Caco-2 (cell line): ENCODE measurements at regions not wholly inside any gene's neighbourhood (a gene's known extent, or its start where the extent isn't known, plus 50 kb on each side); places are given as distances from the start of the nearest gene placed in this dataset.

Experiments used
- BruUV-seq: library from RNA; stranded (reverse); fragments of 400-500 nt; replicated peaks from 2 replicates; lab custom pipeline; 2021; lab: Mats Ljungman, UMichigan
- CTCF ChIA-PET: fragments of 300-600 bp; sonication (Branson Sonifier 250); formaldehyde crosslinking; loops from one replicate; lab custom pipeline; 2022; ENCODE audit warnings: antibody characterized with exemption; lab: Charles Lee
- POLR2A ChIA-PET: fragments of 300-600 bp; sonication (Branson Sonifier 250); formaldehyde crosslinking; loops from one replicate; lab custom pipeline; 2022; ENCODE audit warnings: antibody characterized with exemption; lab: Charles Lee
- DNase-seq, 2 experiments: peaks; one replicate each; pipeline versions ENCODE4 v3.0.0 to v3.0.0-alpha.2; 2020 to 2022
- H3K27me3 ChIP-seq: replicated peaks from 2 replicates; pipeline ENCODE4 v1.6.0; 2011; ENCODE audit warnings: low read length; ENCODE audit not compliant: control insufficient read depth, insufficient read depth
- H3K36me3 ChIP-seq: 2 replicates; pipeline ENCODE4 v1.5.1; 2011; ENCODE audit warnings: low read length; ENCODE audit not compliant: control insufficient read depth, insufficient read depth
- H3K4me1 ChIP-seq: fragments of 250-450 bp; sonication (Bioruptor Pico); 2 replicates; pipeline ENCODE4 v1.5.1; 2020; ENCODE audit warnings: mild to moderate bottlenecking
- H3K4me3 ChIP-seq: 2 replicates; pipeline ENCODE4 v1.5.1; 2011; ENCODE audit warnings: low read depth, mild to moderate bottlenecking, control low read depth, low read length
- H3K9me3 ChIP-seq: fragments of 250-450 bp; sonication (Bioruptor Pico); 2 replicates; pipeline ENCODE4 v1.5.1; 2020; ENCODE audit warnings: mild to moderate bottlenecking, moderate library complexity
- H3K27ac Mint-ChIP-seq: one replicate; pipeline ENCODE4 v1.8.0; 2022; ENCODE audit warnings: mixed read lengths; ENCODE audit not compliant: unreplicated experiment
- H3K27me3 Mint-ChIP-seq: one replicate; pipeline ENCODE4 v1.8.0; 2022; ENCODE audit warnings: mixed read lengths; ENCODE audit not compliant: insufficient read depth, unreplicated experiment
- H3K36me3 Mint-ChIP-seq: one replicate; pipeline ENCODE4 v1.8.0; 2022; ENCODE audit warnings: mild to moderate bottlenecking, mixed read lengths; ENCODE audit not compliant: insufficient read depth, unreplicated experiment
- H3K4me1 Mint-ChIP-seq: one replicate; pipeline ENCODE4 v1.8.0; 2022; ENCODE audit warnings: low read depth, mixed read lengths; ENCODE audit not compliant: unreplicated experiment
- H3K4me3 Mint-ChIP-seq: one replicate; pipeline ENCODE4 v1.8.0; 2022; ENCODE audit warnings: mild to moderate bottlenecking, moderate library complexity, mixed read lengths; ENCODE audit not compliant: unreplicated experiment
- H3K9me3 Mint-ChIP-seq: one replicate; pipeline ENCODE4 v1.8.0; 2022; ENCODE audit warnings: mixed read lengths; ENCODE audit not compliant: unreplicated experiment
- CTCF ChIP-seq, 2 experiments: fragments of 200-600 bp in 1 of 2; IDR thresholded peaks; 1 replicate in 1 of 2; 2 replicates in 1 of 2; pipeline versions ENCODE4 v1.5.1 to v1.8.0; 2011 to 2022; ENCODE audit warnings: antibody characterized with exemption in 1 of 2, control low read depth in 1 of 2, inconsistent platforms in 1 of 2, low read depth in 1 of 2, low read length in 1 of 2, mild to moderate bottlenecking in 1 of 2, moderate library complexity in 1 of 2; ENCODE audit not compliant: insufficient read depth in 1 of 2, severe bottlenecking in 1 of 2, unreplicated experiment in 1 of 2
- intact Hi-C: fragments of 100-400 bp; cut with micrococcal nuclease; formaldehyde crosslinking; loops from one replicate; pipeline ENCODE4 v1.10.0; 2022; ENCODE audit not compliant: unreplicated experiment

DNA sequence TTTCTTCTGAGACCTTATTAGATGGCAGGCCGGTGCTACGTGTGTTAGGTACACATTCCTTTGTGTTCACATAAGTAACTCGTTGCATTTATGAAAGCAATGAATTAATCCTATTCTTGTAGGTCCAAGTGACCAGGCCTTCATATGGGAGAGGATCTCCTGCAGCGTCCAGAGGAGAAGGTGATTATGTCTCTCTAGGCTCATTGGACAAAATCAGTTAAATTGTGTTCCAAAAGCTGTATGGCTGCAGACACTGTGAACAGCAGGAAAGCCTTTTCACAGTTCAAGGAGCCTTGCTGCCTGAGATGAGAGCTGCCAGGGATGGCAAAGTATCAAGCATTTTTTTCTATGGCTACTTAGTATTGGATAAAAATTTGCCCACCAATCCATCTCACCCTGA lies 433.1 kb upstream of the FZD8 start:
- H3K27me3 ChIP-seq: no peaks in the 10 kb centered on the region; the same call in 1 of the 2 replicates
- Mint-ChIP-seq H3K27me3 (peaks cover 13% of the 10 kb centered on the region), H3K4me3 (no peak overlapping the region), H3K36me3 (no peaks in the 10 kb centered on the region), H3K27ac (no peak overlapping the region), H3K4me1 (no peaks in the 10 kb centered on the region), H3K9me3 (peaks cover 2% of the 10 kb centered on the region)
- H3K4me3 ChIP-seq: no peak overlapping the region
- CTCF ChIA-PET: no interaction called here
- TF ChIP-seq CTCF (IDR thresholded peaks at IDR 0.05; ENCODE audit: insufficient read depth in 1 of 2, low read depth in 1 of 2, low read length in 1 of 2, severe bottlenecking in 1 of 2, unreplicated experiment in 1 of 2): no peak
- no peaks in the 10 kb centered on the region for H3K9me3 ChIP-seq
- no peaks in the 10 kb centered on the region for H3K36me3 ChIP-seq
- H3K4me1 ChIP-seq: no peaks in the 10 kb centered on the region
- intact Hi-C loops: no loop called here
- no TSS peak for BruUV-seq
- POLR2A ChIA-PET: no interaction called here
- DNase-seq: no peak

GRCh38 chr10:36073796-36074345 lies 431.8 kb upstream of the FZD8 start:
- TF ChIP-seq CTCF (IDR thresholded peaks at IDR 0.05; ENCODE audit: insufficient read depth in 1 of 2, low read depth in 1 of 2, low read length in 1 of 2, severe bottlenecking in 1 of 2, unreplicated experiment in 1 of 2): no peak
- Histone ChIP-seq H3K27me3 (no peaks in the 10 kb centered on the region; the same call in 1 of the 2 replicates), H3K9me3 (no peaks in the 10 kb centered on the region), H3K4me1 (no peaks in the 10 kb centered on the region), H3K4me3 (no peak overlapping the region), H3K36me3 (no peaks in the 10 kb centered on the region)
- Mint-ChIP-seq H3K4me3 (no peak overlapping the region), H3K36me3 (no peaks in the 10 kb centered on the region), H3K27me3 (peaks cover 10% of the 10 kb centered on the region), H3K4me1 (no peaks in the 10 kb centered on the region), H3K9me3 (no peaks in the 10 kb centered on the region), H3K27ac (no peak overlapping the region)
- ChIA-PET CTCF (no interaction called here), POLR2A (no interaction called here)
- no peak for DNase-seq
- no TSS peak for BruUV-seq
- intact Hi-C loops: no loop called here

GRCh38 chr10:36068542-36068941 lies 426.4 kb upstream of the FZD8 start:
- H3K27ac Mint-ChIP-seq: no peak overlapping the region
- intact Hi-C loops: no loop called here
- no peak for TF ChIP-seq CTCF (IDR thresholded peaks at IDR 0.05; ENCODE audit: insufficient read depth in 1 of 2, low read depth in 1 of 2, low read length in 1 of 2, severe bottlenecking in 1 of 2, unreplicated experiment in 1 of 2)
- H3K27me3 ChIP-seq: no peaks in the 10 kb centered on the region
- H3K36me3 Mint-ChIP-seq: no peaks in the 10 kb centered on the region
- peaks cover 7% of the 10 kb centered on the region for H3K27me3 Mint-ChIP-seq
- H3K4me3 ChIP-seq: no peak overlapping the region
- H3K9me3 Mint-ChIP-seq: peaks cover 8% of the 10 kb centered on the region
- H3K4me1 ChIP-seq: no peaks in the 10 kb centered on the region
- POLR2A ChIA-PET: no interaction called here
- H3K4me1 Mint-ChIP-seq: no peaks in the 10 kb centered on the region
- no peak overlapping the region for H3K4me3 Mint-ChIP-seq
- BruUV-seq: no TSS peak
- CTCF ChIA-PET: no interaction called here
- no peak for DNase-seq
- no peaks in the 10 kb centered on the region for H3K36me3 ChIP-seq
- peaks cover 25% of the 10 kb centered on the region for H3K9me3 ChIP-seq
